CD8-positive, alpha-beta memory T cell (primary cell): ENCODE measurements at regions not wholly inside any gene's neighbourhood (a gene's known extent, or its start where the extent isn't known, plus 50 kb on each side); places are given as distances from the start of the nearest gene placed in this dataset.
"Not testable (repeated sequence)": the region's sequence is repeated elsewhere in the genome, so short reads cannot be mapped to it uniquely, and the experiment has no call there.

Experiments
- CTCF ChIA-PET: fragments of 350-600 bp; sonication (Branson Sonifier 250); formaldehyde crosslinking; loops from one replicate; lab custom pipeline; 2021; ENCODE audit warnings: antibody characterized with exemption; lab: Charles Lee
- POLR2A ChIA-PET: fragments of 350-600 bp; sonication (Branson Sonifier 250); formaldehyde crosslinking; loops from one replicate; lab custom pipeline; 2021; ENCODE audit warnings: antibody characterized with exemption; lab: Charles Lee
- DNase-seq, 5 donors: peaks; one replicate each; pipeline versions ENCODE4 v3.0.0 to v3.0.0-alpha.2; 2020 to 2022; ENCODE audit warnings: mixed read lengths in 1 of 5
- H3K27ac ChIP-seq: one replicate; pipeline ENCODE4 v1.7.0; 2013; ENCODE audit warnings: low read depth, mild to moderate bottlenecking, low read length, moderate library complexity
- H3K27me3 ChIP-seq: 2 replicates; pipeline ENCODE4 v1.7.0; 2013; ENCODE audit warnings: low read length, mild to moderate bottlenecking; ENCODE audit not compliant: insufficient read depth, poor library complexity, severe bottlenecking
- H3K36me3 ChIP-seq: 2 replicates; pipeline ENCODE4 v1.7.0; 2013; ENCODE audit warnings: mild to moderate bottlenecking, low read length, moderate library complexity; ENCODE audit not compliant: insufficient read depth
- H3K4me1 ChIP-seq: 2 replicates; pipeline ENCODE4 v1.7.0; 2013; ENCODE audit warnings: mild to moderate bottlenecking, low read length, moderate library complexity; ENCODE audit not compliant: insufficient read depth
- H3K4me3 ChIP-seq: 2 replicates; pipeline ENCODE4 v1.7.0; 2013; ENCODE audit warnings: mild to moderate bottlenecking, low read length
- H3K9me3 ChIP-seq: 2 replicates; pipeline ENCODE4 v1.7.0; 2013; ENCODE audit warnings: mild to moderate bottlenecking, low read length
- H3K27ac Mint-ChIP-seq, 8 donors: one replicate each; pipeline ENCODE4 v1.8.0; 2020 to 2021; ENCODE audit warnings: mixed read lengths in 8 of 8, mild to moderate bottlenecking in 6 of 8, inconsistent platforms in 3 of 8, moderate library complexity in 3 of 8
- H3K27me3 Mint-ChIP-seq, 2 donors: one replicate each; pipeline ENCODE4 v1.8.0; 2020 to 2021; ENCODE audit warnings: mixed read lengths in 2 of 2, mild to moderate bottlenecking in 1 of 2, moderate library complexity in 1 of 2
- H3K36me3 Mint-ChIP-seq, 3 donors: one replicate each; pipeline ENCODE4 v1.8.0; 2020 to 2021; ENCODE audit warnings: mixed read lengths in 3 of 3, inconsistent platforms in 1 of 3, mild to moderate bottlenecking in 1 of 3
- H3K4me1 Mint-ChIP-seq, 3 donors: one replicate each; pipeline ENCODE4 v1.8.0; 2020 to 2021; ENCODE audit warnings: mixed read lengths in 3 of 3, inconsistent platforms in 1 of 3, mild to moderate bottlenecking in 1 of 3
- H3K4me3 Mint-ChIP-seq, 7 donors: one replicate each; pipeline ENCODE4 v1.8.0; 2020 to 2021; ENCODE audit warnings: mixed read lengths in 7 of 7, mild to moderate bottlenecking in 6 of 7, moderate library complexity in 4 of 7, inconsistent platforms in 2 of 7
- H3K9me3 Mint-ChIP-seq, 5 donors: one replicate each; pipeline ENCODE4 v1.8.0; 2020 to 2022; ENCODE audit warnings: mixed read lengths in 5 of 5, mild to moderate bottlenecking in 3 of 5, moderate library complexity in 2 of 5, inconsistent platforms in 1 of 5

- no peaks in the 10 kb centered on the region for H3K36me3 ChIP-seq
- no peaks in the 10 kb centered on the region for H3K4me1 ChIP-seq
- no peaks in the 10 kb centered on the region for H3K9me3 ChIP-seq
- H3K4me3 ChIP-seq: no peak overlapping the region
- ChIA-PET CTCF (interaction anchor here (0.7 kb wide), 1 partner anchor 162 kb away, joined by 3 read pairs; no protein-coding TSS in a partner anchor), POLR2A (no interaction called here)
- no peaks in the 10 kb centered on the region for H3K4me1 Mint-ChIP-seq
- no peak for DNase-seq
- no peaks in the 10 kb centered on the region for H3K27me3 ChIP-seq
- H3K27ac ChIP-seq: no peak overlapping the region
- H3K9me3 Mint-ChIP-seq: peaks cover 2 to 17% (median 8%) of the 10 kb centered on the region in 5 donors
- no peak overlapping the region for H3K4me3 Mint-ChIP-seq
- peaks cover 0 to 9% (median 5%) of the 10 kb centered on the region in 3 donors for H3K36me3 Mint-ChIP-seq
- no peak overlapping the region for H3K27ac Mint-ChIP-seq
- peaks cover 0 to 8% of the 10 kb centered on the region in 2 donors for H3K27me3 Mint-ChIP-seq
Measured at GRCh38 chrX:56618323-56618722, 54.9 kb downstream of the UBQLN2 start.

GRCh38 chrX:56623316-56623715, 59.9 kb downstream of the UBQLN2 start:
- no peaks in the 10 kb centered on the region for H3K27me3 ChIP-seq
- Mint-ChIP-seq H3K9me3 (peaks cover 17 to 29% (median 24%) of the 10 kb centered on the region in 5 donors), H3K4me3 (no peak overlapping the region), H3K4me1 (no peaks in the 10 kb centered on the region), H3K27me3 (no peaks in the 10 kb centered on the region), H3K27ac (no peak overlapping the region), H3K36me3 (peaks cover 0 to 9% (median 5%) of the 10 kb centered on the region in 3 donors)
- no peak for DNase-seq
- ChIA-PET POLR2A (no interaction called here), CTCF (no interaction called here)
- H3K9me3 ChIP-seq: no peaks in the 10 kb centered on the region
- no peak overlapping the region for H3K4me3 ChIP-seq
- no peaks in the 10 kb centered on the region for H3K36me3 ChIP-seq
- H3K27ac ChIP-seq: no peak overlapping the region
- no peaks in the 10 kb centered on the region for H3K4me1 ChIP-seq

- DNase-seq, H3K4me3 Mint-ChIP-seq, H3K36me3 ChIP-seq, POLR2A ChIA-PET, H3K27me3 ChIP-seq, H3K27me3 Mint-ChIP-seq, H3K4me1 Mint-ChIP-seq, H3K36me3 Mint-ChIP-seq, H3K27ac ChIP-seq, H3K4me3 ChIP-seq, H3K4me1 ChIP-seq, H3K9me3 ChIP-seq, CTCF ChIA-PET: not testable (repeated sequence)
- H3K27ac Mint-ChIP-seq: peak overlapping the region in 1 of 8 donors; percentile 68
- H3K9me3 Mint-ChIP-seq: peaks cover 7 to 51% (median 33%) of the 10 kb centered on the region in 5 donors
Measured at GRCh38 chrX:56635060-56635459, 71.6 kb downstream of the UBQLN2 start.

- Mint-ChIP-seq H3K27me3 (peaks cover 0 to 7% of the 10 kb centered on the region in 2 donors), H3K4me1 (no peaks in the 10 kb centered on the region), H3K27ac (no peak overlapping the region), H3K4me3 (no peak overlapping the region), H3K36me3 (peaks cover 0 to 4% (median 3%) of the 10 kb centered on the region in 3 donors), H3K9me3 (peaks cover 0 to 20% (median 3%) of the 10 kb centered on the region in 5 donors)
- Histone ChIP-seq H3K9me3 (no peaks in the 10 kb centered on the region), H3K27me3 (no peaks in the 10 kb centered on the region), H3K4me1 (no peaks in the 10 kb centered on the region), H3K27ac (no peak overlapping the region), H3K36me3 (no peaks in the 10 kb centered on the region), H3K4me3 (no peak overlapping the region)
- ChIA-PET CTCF (no interaction called here), POLR2A (no interaction called here)
- DNase-seq: no peak
Measured at GRCh38 chrX:56661193-56661592, 67.8 kb upstream of the NBDY start.
